Ecto neural progenitor cell (in vitro differentiated cells): ENCODE measurements at regions not wholly inside any gene's neighbourhood (a gene's known extent, or its start where the extent isn't known, plus 50 kb on each side); places are given as distances from the start of the nearest gene placed in this dataset.
"Not testable (repeated sequence)": the region's sequence is repeated elsewhere in the genome, so short reads cannot be mapped to it uniquely, and the experiment has no call there.

Source experiments
- DNase-seq: peaks from one replicate; pipeline ENCODE4 v3.0.0-alpha.2; 2018; ENCODE audit warnings: low spot score

DNA sequence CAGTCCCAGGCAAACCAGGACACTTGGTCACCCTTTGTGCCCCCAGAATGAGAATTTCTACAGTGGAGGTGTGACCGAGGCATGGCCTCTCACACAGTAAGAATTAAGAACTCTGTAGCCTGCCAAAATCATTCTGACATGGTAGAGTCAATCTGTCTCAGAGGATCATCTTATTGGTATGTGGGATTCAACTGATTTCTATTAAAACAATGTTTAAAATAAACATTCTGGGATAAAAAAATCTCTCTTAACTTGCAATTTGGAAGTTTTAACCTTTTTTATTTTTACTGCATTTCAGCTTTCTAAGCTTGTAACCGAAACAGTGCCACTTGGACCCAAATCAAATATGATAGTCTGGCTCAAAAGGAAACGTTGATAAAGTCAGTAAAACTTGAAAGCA lies 165.4 kb upstream of the LDB2 start:
- no peak for DNase-seq

DNA sequence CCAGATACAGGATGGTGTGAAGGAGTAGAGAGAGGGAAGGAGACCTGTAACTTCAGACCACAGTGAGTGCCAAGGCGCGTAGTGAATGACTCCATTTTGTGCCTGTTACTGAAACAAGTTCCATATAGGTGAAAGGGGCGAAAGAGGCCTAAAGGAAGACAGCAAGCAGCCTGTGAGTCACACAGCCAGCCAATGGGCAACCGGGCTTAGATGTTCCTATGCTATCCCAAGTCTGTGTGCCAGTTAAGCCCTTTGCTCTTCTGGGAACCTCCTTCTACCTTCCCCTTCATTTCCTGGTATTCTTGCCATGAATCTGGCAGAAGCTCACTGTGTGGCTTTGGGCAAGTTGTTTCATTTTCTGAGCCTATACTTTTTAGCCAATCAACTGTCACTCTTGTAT lies 161.8 kb upstream of the LDB2 start:
- no peak for DNase-seq

DNA sequence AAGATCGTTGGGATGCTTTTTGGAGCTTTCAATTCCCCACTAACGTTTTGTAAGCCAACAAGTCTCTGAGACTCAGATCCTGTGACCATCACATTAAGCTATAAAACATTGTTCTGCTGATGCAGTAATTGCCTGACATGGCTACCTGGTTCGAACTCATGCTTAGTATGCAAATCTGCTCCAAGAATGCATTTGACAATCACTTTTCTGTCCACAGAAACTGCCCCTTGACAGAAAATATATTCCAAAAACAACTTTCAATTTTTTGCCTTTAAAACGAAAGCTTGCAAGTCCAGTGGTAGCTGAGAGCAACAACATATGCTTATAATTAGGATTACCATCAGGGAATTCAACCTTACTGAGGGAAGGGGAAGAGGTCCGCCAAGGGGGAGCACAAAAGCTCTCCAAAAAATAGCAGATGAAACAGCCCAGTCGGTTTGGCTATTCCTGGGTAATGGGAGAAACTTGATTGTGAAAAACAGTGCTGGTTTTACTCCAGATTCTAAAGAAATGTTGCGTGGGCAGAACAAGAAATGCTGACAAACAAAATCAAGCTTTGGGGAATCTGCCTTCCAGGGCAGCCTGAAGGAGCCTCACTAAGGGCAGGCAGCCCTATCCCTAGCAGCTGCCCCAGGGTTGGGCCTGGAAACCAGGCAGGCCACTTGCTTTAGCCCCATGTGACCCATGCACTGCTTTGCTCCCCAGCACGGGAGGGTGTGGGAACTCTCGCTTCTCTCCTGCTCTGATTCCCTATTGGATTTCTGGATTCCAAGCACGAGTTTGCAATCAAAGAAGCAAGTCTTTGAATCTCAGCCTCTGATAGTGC lies 160.7 kb upstream of the LDB2 start:
- DNase-seq, result no peak

DNA sequence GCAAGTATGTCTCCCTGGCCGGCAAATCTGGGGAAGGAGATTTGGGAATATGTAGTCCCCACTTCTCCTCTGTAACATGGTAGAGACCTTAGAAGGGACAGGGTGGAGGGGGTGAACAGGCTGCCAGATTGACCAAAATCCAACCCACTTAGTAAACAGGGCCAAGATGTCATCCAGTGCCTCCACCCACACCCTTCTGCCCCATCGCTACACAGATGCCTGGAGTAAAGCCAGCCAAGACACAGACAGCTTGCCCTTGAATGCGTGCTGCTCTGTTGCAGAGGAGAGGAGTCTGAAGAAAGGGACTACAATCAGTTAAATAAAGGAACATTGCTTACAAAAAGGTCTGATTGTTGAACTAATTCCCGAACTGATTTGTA lies 160.1 kb upstream of the LDB2 start:
- no peak for DNase-seq

DNA sequence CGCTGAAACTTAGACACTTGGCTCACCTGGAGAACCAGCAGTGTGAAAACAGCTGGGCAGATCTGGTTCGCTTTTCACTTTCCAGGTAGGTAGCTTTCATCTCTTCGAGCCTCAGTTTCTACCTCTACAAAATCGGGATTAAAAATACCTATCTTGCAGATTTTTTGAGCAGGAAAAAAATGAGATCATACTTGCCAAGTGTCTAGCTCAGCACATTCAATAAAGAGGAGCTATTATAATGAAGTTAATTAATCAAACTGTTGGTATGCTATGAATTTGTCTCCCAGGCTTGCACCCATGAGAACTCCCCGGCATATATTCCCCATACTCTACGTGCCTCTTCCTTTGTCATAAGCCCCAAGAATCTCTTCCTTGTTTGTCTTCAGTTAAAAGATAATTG lies 158.6 kb upstream of the LDB2 start:
- DNase-seq, result no peak

DNA sequence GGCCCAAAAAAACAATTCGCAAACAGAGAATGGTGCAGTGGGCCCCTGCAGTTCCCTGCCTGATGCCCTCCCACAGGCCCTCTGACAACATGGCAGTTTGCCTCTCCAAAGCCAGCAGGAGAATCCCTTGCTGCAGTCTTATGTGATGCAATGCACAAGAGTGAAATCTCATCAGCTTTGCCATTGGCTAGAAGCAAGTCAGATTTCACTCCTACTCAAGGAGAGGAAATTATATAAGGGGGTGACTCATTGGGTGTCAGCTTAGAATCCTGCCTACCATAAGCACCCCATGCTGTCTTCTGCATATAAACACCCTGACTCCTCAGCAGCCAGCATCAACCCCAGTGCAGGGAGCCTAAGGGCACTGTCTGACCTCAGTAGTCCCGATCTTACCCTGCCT lies 157.3 kb upstream of the LDB2 start:
- no peak for DNase-seq

DNA sequence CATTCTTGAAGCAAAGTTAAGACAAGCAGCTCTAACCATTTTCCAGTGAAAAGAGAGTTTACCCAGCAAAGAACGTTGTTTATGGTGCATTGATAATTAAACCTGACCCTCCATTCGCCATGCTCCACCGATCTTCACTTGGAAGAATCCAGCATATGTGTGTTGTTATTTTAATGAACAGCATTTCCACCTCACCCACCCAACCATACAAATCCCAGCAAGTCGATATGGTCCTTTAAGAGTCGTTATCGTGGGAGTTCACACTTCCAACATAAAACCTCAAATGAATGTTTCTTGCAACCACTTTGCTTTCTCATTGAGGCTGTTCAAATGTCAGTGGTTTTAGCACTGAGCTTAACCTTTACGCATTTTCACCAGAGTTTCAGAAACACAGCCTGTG lies 147.4 kb upstream of the LDB2 start:
- DNase-seq, result no peak

DNA sequence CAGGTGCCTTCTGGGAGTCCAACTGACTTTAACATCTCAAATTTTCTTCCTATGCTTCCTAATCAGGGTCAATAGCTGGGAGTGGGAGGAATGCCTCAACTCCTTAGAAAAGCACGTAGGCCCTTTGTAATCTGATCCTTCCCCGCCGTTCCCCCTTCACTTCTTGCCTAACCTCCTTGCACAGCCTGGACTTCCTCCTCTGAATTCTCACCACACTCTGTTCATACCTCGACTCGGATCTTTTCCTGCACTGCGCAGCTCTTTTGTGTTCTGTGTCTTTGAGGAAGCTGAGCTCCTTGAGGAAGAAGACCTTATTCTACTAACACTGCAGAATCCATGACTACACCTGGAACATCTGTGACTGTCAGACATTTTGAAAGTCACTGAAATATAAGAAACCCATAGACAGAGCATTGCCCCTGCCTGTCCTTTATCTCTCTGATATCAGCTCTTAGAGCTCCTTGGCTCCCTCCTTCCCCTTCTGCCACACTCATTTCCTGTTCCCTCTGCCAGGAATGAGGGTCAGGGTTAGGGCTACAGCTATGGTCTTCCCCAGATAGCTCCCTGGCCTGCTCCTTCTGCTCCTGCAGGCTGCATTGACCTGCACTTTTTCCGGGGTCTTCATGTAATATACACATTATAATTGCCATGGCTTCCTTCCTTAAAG lies 140.2 kb upstream of the LDB2 start:
- no peak for DNase-seq

DNA sequence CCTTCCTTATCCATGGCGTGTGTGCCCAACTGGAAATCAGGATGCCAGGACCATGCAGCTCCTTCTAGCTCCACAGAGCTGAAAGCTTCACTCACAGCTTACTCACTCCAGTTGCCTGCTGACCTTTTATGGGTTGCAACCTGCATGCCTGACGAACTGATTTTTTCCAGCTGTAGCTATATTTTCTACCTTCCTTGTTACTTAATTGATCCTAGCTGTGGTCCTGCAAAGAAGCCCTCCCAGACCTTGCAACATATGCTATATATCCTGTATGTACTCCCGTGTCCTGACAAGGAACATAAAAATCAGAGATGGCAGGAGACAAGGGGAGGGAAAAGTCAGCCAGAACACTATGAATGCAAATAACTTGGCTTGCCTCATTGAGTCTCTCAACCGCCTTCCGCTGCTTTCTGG lies 135.3 kb upstream of the LDB2 start:
- no peak for DNase-seq

DNA sequence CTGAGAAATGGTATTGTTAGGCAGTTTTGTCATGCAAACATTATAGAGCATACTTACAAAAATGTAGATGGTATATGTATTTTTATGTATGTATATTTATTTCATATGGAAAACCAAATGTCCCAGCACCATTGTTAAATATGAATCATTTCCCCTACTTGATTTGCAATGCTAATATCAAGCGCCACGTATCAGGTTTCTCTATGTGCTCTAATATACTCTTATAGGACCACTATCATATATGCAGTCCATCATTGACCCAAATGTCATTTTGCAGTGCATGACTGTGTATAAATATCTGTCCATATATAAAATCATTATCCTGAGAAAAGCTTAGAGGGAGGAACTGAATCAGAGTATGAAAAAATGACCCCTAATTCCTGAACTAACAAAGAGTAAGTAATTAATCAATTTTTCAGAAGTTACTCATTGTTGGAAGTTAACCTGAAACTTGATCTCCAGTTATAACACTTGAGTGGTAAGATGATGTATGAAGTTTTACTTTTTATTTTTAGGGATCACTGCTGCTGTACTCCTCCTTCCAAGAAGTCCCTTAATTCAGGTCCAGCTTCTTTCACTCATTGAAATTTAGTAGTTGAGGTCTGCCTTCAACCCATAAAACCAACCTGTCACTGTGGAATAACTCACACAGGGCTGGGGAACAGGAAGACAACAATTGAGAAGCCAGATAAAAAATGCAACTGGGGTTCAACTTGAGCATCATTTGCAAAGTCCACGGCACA lies 134.8 kb upstream of the LDB2 start:
- DNase-seq, result no peak

DNA sequence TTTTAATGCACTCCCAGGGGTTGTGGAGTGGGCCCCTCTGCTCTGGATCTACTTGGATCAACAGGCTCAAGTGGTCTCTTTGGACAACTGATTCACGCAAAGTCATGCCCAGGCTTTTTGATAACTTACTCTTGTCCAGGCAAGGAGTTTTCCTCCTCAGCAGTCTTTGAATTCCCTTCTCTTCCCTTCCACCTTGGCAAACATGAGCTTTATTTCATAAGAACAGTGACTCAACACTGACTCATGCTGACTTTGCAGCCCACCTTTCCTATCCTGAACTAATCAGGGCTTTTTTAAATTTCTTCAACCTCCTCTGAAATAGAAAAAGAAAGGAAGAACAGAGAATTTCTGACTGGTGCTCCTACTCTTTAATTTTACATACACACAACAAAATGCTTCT lies 132.1 kb upstream of the LDB2 start:
- DNase-seq, result no peak

DNA sequence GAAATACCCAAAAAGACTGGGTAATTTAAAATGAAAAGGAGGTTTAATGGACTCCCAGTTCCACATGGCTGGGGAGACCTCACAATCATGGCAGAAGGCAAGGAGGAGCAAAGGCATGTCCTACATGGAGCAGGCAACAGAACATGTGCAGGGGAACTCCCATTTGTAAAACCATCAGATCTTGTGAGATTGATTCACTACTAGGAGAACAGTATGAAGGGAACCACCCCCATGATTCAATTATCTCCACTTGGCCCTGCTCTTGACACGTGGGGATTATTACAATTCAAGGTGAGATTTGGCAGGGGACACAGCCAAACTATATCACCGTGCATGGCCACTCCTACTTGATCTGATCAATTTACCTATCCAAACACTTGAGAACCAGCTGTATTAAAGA lies 131.5 kb upstream of the LDB2 start:
- DNase-seq, result no peak

DNA sequence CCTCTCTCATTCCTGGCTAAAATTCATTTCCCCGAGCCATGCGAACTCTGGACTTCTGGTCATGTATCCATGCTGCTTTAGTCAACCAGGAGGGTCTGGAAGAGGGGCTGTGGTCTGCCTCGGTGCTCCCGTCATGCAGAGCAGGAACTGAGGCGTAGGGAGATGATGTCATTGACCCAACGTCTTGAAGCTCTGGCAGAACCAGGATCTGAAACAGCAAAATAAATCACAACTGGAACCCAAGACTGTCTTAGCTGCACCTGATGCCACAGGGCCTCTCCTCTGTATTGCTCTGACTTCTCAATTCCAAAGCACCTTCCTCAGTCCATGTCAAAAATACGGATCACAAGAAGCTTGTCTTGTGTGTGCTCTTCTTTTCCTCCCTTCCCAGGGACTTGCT lies 131.0 kb upstream of the LDB2 start:
- DNase-seq, result no peak

DNA sequence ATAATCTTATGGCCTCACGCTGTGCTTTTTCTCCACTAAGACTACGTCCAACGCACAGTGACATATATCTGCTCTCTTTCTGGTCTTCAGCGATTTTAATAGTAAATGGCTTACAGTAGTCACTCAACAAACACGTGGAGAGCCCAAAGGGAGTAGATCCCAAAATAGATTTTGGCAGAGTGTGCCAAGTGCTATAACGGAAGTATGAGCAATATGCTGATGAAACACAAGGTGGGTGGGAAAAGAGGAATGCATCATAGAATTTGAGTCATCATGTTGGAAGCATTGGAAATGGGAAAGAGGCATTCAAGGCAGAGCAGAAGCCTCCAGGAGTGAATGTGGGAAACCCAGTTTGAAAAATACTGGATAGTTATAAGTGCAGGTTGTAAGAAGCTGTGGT lies 129.1 kb upstream of the LDB2 start:
- DNase-seq, result no peak

DNA sequence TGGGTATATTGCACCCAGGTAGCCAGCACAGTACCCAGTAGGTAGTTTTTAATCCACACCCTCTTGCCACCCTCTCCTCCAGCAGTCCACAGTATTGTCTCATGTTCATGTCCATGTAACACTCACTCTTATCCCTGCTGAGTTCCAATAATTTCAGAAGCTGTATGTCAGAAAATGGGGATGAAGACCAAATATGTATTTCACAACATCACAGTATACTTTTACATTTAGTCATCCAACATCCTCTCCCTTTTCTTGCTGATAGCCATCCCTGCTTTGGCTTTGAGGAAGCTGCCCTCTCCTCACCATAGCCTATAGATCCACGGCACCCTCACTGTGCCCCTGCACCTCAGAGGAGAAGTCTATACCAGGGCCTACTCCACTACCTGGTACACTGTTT lies 126.0 kb upstream of the LDB2 start:
- DNase-seq, result no peak

DNA sequence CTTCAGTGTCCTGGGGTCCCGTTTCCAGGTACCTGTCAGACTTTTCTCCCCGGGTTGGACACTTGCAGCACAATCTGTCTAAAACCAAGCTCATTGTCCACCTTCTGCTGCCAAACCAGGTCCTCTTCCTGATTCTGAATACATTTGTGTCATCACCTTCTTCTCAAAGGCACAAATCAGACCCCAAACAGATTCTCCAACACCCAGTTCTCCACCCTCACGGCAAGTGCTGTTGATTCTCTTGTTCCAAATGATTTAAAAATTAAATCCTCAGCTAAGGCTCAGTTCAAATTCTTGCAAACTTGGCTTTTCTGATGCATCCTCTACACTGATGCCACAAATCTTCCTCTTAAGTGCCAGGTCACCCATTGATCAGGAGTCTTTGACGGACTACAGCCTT lies 122.5 kb upstream of the LDB2 start:
- no peak for DNase-seq

DNA sequence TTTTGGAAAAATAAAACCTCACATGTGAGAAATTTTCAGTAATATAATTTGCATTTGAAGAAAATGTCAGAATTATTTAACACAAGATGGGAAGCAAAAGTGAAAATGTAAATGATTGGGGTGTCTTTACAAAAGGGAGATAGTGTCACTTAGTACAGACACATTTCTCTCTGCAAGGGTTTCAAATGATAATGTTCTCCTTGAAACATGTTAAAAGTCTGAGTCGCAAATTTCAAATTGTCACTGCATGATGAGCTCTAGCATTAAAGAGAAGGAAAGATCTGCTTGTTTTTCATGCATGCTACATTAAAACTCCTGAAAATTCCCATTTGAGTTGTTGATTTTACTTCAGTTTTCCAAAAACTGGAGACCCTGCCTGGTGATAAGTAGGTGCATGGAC lies 122.0 kb upstream of the LDB2 start:
- no peak for DNase-seq

DNA sequence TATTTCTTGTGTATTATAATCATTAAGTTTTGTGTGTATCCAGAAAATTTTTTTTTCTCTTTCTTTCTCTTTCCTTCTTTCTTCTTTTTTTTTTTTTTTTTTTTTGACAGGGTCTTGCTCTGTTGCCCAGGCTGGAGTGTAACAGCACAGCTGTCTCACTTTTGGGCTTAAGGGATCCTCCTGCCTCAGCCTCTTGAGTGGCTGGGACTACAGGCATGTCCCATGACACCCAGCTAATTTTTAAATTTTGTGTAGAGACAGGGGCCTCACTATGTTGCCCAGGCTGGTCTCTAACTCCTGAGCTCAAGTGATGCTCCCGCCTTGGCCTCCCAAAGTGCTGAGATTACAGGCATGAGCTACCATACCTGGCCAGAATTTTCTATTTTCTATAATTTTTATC lies 120.2 kb upstream of the LDB2 start:
- not testable (repeated sequence) for DNase-seq

DNA sequence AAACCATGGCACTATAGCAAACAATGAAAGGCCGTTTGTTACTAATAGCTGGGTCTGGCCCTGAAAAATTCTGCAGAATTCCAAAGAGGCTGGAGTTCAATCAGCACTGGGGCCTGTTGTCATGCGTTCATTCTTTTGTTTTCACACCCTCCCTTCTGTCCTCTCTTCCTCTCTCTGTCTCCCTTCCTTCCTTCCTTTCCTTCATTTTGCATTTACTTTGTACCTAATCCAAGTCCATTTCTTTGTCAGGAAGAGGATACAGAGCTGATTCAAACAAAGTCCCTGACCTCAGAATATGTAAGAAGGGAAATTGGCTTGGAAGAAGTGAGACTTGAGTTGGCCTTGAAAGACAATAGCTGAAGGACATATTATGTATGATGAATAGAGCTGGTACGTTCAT lies 119.6 kb upstream of the LDB2 start:
- DNase-seq, result no peak

DNA sequence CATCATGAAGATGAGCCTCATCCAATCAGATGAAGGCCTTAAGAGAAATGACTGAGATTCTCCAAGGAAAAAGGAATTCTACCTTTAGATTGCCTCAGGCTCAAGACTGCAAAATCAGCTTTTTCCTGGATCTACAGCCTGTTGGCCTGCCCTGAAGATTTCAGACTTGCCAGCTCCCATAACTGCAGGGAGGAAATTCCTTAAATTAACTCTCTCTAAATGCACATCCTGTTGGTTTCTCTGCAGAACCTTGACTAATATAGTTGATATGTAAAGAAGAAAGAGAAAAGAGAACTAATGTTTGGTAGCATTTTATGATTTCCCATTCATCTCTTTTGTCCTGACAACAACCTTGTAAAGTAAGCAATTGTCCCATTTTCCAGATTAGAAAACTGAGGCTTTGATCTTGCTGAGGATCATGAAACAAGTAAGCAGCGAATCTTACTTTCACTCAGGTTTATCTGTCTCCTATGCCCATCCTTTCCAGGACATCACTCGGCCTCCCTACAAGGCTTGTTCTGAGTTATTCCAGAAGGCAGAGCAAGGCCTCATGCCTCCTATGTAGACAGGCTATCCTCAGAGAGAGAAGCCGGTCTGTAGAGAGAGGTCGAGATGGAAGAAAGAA lies 115.0 kb upstream of the LDB2 start:
- DNase-seq, result no peak

DNA sequence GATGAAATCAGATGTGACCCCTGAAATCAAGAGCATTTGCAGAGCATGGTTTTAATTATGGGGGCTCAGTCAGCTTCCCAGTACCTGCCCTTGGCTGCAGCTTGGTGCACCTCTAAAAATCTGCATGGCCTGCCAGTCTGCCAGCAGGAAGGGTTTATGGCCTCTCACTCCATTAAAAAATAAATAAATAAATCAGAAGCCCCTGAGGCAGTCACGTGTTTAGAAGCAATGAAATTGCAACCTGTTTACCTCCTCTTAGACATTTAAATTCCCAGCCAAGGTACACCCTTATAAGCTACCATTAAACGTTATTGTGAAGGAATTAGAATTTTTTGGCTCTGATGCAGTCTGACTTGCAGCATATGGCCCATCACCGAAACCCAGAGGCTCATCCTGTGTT lies 114.0 kb upstream of the LDB2 start:
- no peak for DNase-seq

DNA sequence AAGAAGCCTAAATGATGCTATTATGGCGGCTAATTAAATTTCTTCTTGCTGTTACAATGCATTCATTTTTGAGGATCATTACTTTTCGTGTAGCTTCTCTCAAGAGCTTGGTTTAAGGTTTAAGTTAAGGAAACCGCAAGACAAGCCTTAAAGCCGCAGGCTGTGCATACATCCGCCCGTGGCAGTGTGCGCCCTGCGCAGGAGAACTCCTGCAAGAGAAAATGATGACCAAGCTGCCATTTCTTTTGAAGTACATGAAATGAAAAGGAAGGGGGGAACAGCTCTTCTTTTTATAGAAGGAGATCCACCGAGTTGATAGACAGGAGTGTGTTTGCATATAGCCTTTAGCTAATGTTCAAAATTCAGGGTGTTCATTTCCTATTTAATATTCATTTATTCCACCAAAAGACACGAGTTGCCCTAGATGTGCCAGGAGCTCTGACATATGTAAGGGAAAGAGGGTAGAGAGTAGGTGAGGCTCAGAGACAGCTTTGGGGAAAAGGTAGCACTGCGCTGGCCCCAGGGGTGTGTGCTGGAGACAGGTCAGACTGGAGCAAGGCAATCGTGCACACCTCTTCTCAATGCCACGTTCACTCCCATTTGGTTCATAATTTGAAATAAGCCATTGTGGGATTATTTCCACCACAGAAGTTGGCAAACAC lies 112.1 kb upstream of the LDB2 start:
- DNase-seq, result no peak
